ENCODE measurements at regions not wholly inside any gene's neighbourhood (a gene's known extent, or its start where the extent isn't known, plus 50 kb on each side); places are given as distances from the start of the nearest gene placed in this dataset.

GRCh38 chr1:119219711-119220110 is 79.3 kb upstream of the WARS2 start:
- TF ChIP-seq CTCF (conservative IDR thresholded peaks at IDR 0.05) (no peak), ZFX (IDR thresholded peaks at IDR 0.05) (no peak)
